DOHH2 (cell line): ENCODE measurements at regions not wholly inside any gene's neighbourhood (a gene's known extent, or its start where the extent isn't known, plus 50 kb on each side); places are given as distances from the start of the nearest gene placed in this dataset.

ENCODE experiments used
- H3F3A ChIP-seq: fragments of 200-600 bp; sonication (generic), shearing (Covaris generic); 2 replicates; pipeline ENCODE4 v1.6.0; 2016; ENCODE audit warnings: antibody characterized with exemption, mild to moderate bottlenecking; ENCODE audit not compliant: control insufficient read depth, insufficient read depth
- H3K27ac ChIP-seq: fragments of 200-600 bp; sonication (generic); 2 replicates; pipeline ENCODE4 v1.5.1; 2014; ENCODE audit warnings: low read depth, mild to moderate bottlenecking, low read length, moderate library complexity
- H3K27me3 ChIP-seq: fragments of 200-600 bp; sonication (generic); 2 replicates; pipeline ENCODE4 v1.6.1; 2014; ENCODE audit warnings: mild to moderate bottlenecking, low read length, mixed read lengths; ENCODE audit not compliant: control insufficient read depth
- H3K36me3 ChIP-seq: fragments of 200-600 bp; sonication (generic); 2 replicates; pipeline ENCODE4 v1.6.1; 2014; ENCODE audit warnings: mild to moderate bottlenecking, low read length, moderate library complexity, mixed read lengths; ENCODE audit not compliant: control insufficient read depth
- H3K4me1 ChIP-seq: fragments of 200-600 bp; sonication (generic); 2 replicates; pipeline ENCODE4 v1.6.1; 2014; ENCODE audit warnings: mild to moderate bottlenecking, low read length, mixed read lengths; ENCODE audit not compliant: control insufficient read depth
- H3K4me2 ChIP-seq: fragments of 200-600 bp; sonication (generic); 2 replicates; pipeline ENCODE4 v1.6.0; 2014; ENCODE audit warnings: mild to moderate bottlenecking, low read length, moderate library complexity
- H3K4me3 ChIP-seq: fragments of 200-600 bp; sonication (generic); 2 replicates; pipeline ENCODE4 v1.5.1; 2014; ENCODE audit warnings: mild to moderate bottlenecking, low read length, mixed read lengths
- H3K79me2 ChIP-seq: fragments of 200-600 bp; sonication (generic); 2 replicates; pipeline ENCODE4 v1.6.1; 2014; ENCODE audit warnings: mild to moderate bottlenecking, low read length, mixed read lengths; ENCODE audit not compliant: control insufficient read depth
- H3K9me2 ChIP-seq: fragments of 200-600 bp; sonication (generic); replicated peaks from 2 replicates; pipeline ENCODE4 v1.6.1; 2014; ENCODE audit warnings: mild to moderate bottlenecking, low read length, mixed read lengths; ENCODE audit not compliant: control insufficient read depth
- H3K9me3 ChIP-seq: fragments of 200-600 bp; sonication (generic); 2 replicates; pipeline ENCODE4 v1.6.1; 2014; ENCODE audit warnings: antibody characterized with exemption, low read length, mixed read lengths; ENCODE audit not compliant: control insufficient read depth, insufficient read depth
- H4K20me1 ChIP-seq: fragments of 200-600 bp; sonication (generic); 2 replicates; pipeline ENCODE4 v1.6.0; 2014; ENCODE audit warnings: low read depth, mild to moderate bottlenecking, antibody characterized with exemption, low read length, moderate library complexity; ENCODE audit not compliant: control insufficient read depth, insufficient read depth
- EZH2phosphoT487 ChIP-seq: fragments of 200-600 bp; sonication (generic); IDR thresholded peaks from 2 replicates; pipeline ENCODE4 v1.6.1; 2017; ENCODE audit warnings: borderline replicate concordance, mild to moderate bottlenecking, antibody characterized with exemption, low read length, moderate library complexity, mixed read lengths
- TF ChIP-seq, protein P1 (sequence below): fragments of 200-600 bp; sonication (generic); IDR thresholded peaks from one replicate; pipeline ENCODE4 v1.5.1; 2014; ENCODE audit warnings: antibody characterized with exemption, mild to moderate bottlenecking, low read depth, low read length; ENCODE audit not compliant: poor library complexity, severe bottlenecking

DNA sequence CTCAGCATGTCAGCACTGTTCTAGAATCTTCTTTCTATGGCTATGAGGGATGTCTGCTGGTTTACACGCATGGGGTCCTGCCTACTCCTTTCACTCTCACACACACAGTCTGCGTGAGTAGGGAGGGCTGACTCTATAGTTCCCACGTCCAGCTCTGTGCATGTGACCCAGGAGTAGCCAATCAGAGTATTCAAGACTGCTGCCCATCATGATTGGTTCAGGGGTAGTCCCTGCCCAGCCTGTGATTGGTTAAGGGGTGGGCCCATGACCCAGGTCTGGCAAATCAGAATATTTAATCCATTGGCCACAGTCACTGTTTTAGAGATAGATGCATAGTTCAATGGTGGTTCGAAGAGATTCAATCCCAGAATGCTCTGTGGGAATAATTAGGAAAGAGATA lies 151.3 kb upstream of the IRX3 start:
- Histone ChIP-seq H3K9me3 (no peaks in the 10 kb centered on the region), H3K4me2 (no peak overlapping the region), H3K9me2 (no peaks in the 10 kb centered on the region), H3K27me3 (no peaks in the 10 kb centered on the region), H4K20me1 (no peaks in the 10 kb centered on the region), H3K36me3 (no peaks in the 10 kb centered on the region), H3K27ac (no peak overlapping the region), H3F3A (no peaks in the 10 kb centered on the region), H3K79me2 (no peaks in the 10 kb centered on the region), H3K4me1 (no peaks in the 10 kb centered on the region), H3K4me3 (no peak overlapping the region)
- TF ChIP-seq EZH2phosphoT487: no peak
- TF ChIP-seq, protein P1, sequence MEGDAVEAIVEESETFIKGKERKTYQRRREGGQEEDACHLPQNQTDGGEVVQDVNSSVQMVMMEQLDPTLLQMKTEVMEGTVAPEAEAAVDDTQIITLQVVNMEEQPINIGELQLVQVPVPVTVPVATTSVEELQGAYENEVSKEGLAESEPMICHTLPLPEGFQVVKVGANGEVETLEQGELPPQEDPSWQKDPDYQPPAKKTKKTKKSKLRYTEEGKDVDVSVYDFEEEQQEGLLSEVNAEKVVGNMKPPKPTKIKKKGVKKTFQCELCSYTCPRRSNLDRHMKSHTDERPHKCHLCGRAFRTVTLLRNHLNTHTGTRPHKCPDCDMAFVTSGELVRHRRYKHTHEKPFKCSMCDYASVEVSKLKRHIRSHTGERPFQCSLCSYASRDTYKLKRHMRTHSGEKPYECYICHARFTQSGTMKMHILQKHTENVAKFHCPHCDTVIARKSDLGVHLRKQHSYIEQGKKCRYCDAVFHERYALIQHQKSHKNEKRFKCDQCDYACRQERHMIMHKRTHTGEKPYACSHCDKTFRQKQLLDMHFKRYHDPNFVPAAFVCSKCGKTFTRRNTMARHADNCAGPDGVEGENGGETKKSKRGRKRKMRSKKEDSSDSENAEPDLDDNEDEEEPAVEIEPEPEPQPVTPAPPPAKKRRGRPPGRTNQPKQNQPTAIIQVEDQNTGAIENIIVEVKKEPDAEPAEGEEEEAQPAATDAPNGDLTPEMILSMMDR: no peak

GRCh38 chr16:54437401-54437800 lies 150.8 kb upstream of the IRX3 start:
- H3K9me2 ChIP-seq: no peaks in the 10 kb centered on the region
- no peaks in the 10 kb centered on the region for H4K20me1 ChIP-seq
- H3K4me3 ChIP-seq: no peak overlapping the region
- no peak overlapping the region for H3K27ac ChIP-seq
- no peak overlapping the region for H3K4me2 ChIP-seq
- no peaks in the 10 kb centered on the region for H3K36me3 ChIP-seq
- H3K4me1 ChIP-seq: no peaks in the 10 kb centered on the region
- H3K9me3 ChIP-seq: no peaks in the 10 kb centered on the region
- H3K27me3 ChIP-seq: no peaks in the 10 kb centered on the region
- TF ChIP-seq EZH2phosphoT487: no peak
- H3K79me2 ChIP-seq: no peaks in the 10 kb centered on the region
- H3F3A ChIP-seq: no peaks in the 10 kb centered on the region

GRCh38 chr16:54436346-54436745 lies 149.8 kb upstream of the IRX3 start:
- no peaks in the 10 kb centered on the region for H3K79me2 ChIP-seq
- H3K9me2 ChIP-seq: no peaks in the 10 kb centered on the region
- H3K4me3 ChIP-seq: no peak overlapping the region
- no peak overlapping the region for H3K4me2 ChIP-seq
- TF ChIP-seq EZH2phosphoT487: no peak
- TF ChIP-seq, protein P1: no peak
- no peaks in the 10 kb centered on the region for H3F3A ChIP-seq
- H3K4me1 ChIP-seq: no peaks in the 10 kb centered on the region
- no peaks in the 10 kb centered on the region for H4K20me1 ChIP-seq
- no peak overlapping the region for H3K27ac ChIP-seq
- H3K9me3 ChIP-seq: no peaks in the 10 kb centered on the region
- H3K27me3 ChIP-seq: no peaks in the 10 kb centered on the region
- no peaks in the 10 kb centered on the region for H3K36me3 ChIP-seq

DNA sequence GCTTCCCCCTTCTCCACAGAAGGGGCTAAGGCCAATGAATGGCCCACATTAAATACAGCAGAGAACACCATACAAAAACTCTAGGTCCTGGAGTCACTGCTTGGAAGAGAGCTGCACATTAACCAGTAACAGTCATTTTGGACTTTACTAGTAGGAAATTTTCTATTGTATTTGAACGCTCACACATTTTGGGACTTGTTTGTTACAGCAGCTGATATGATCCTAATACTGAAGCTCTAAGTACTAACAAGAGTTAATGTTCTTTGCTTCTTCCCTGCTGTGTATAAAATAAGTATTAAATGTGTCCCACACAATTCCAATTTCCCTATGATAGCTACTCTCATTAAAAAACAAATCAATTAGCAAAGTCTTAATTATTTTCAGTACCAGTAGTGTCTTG lies 148.3 kb upstream of the IRX3 start:
- no peak for TF ChIP-seq EZH2phosphoT487
- TF ChIP-seq, protein P1: no peak
- no peak overlapping the region for H3K27ac ChIP-seq
- no peaks in the 10 kb centered on the region for H3K79me2 ChIP-seq
- no peaks in the 10 kb centered on the region for H3F3A ChIP-seq
- no peaks in the 10 kb centered on the region for H3K36me3 ChIP-seq
- no peaks in the 10 kb centered on the region for H3K9me3 ChIP-seq
- no peaks in the 10 kb centered on the region for H3K27me3 ChIP-seq
- H3K4me1 ChIP-seq: no peaks in the 10 kb centered on the region
- H3K9me2 ChIP-seq: no peaks in the 10 kb centered on the region
- no peak overlapping the region for H3K4me2 ChIP-seq
- no peaks in the 10 kb centered on the region for H4K20me1 ChIP-seq
- H3K4me3 ChIP-seq: no peak overlapping the region
